Mesendoderm (in vitro differentiated cells): ENCODE measurements at regions not wholly inside any gene's neighbourhood (a gene's known extent, or its start where the extent isn't known, plus 50 kb on each side); places are given as distances from the start of the nearest gene placed in this dataset.

ENCODE experiments used
- DNase-seq: peaks from one replicate; pipeline ENCODE4 v3.0.0; 2013
- H2AK5ac ChIP-seq: 2 replicates; pipeline ENCODE4 v1.6.1; 2013; ENCODE audit warnings: low read length, inconsistent platforms
- H2BK120ac ChIP-seq: 2 replicates; pipeline ENCODE4 v1.6.1; 2013; ENCODE audit warnings: low read depth, mild to moderate bottlenecking, low read length, moderate library complexity, mixed read lengths
- H2BK15ac ChIP-seq: replicated peaks from 2 replicates; pipeline ENCODE4 v1.6.1; 2013; ENCODE audit warnings: low read depth, mild to moderate bottlenecking, moderate library complexity
- H2BK5ac ChIP-seq: 2 replicates; pipeline ENCODE4 v1.6.1; 2013; ENCODE audit warnings: low read length, inconsistent platforms
- H3K18ac ChIP-seq: 2 replicates; pipeline ENCODE4 v1.6.1; 2013; ENCODE audit warnings: mild to moderate bottlenecking, low read length, mixed read lengths
- H3K23ac ChIP-seq: one replicate; pipeline ENCODE4 v1.6.1; 2013; ENCODE audit warnings: low read length
- H3K27ac ChIP-seq: 2 replicates; pipeline ENCODE4 v1.5.1; 2013; ENCODE audit warnings: low read depth, mild to moderate bottlenecking, inconsistent platforms, low read length, moderate library complexity
- H3K27me3 ChIP-seq: 2 replicates; pipeline ENCODE4 v1.6.1; 2013; ENCODE audit warnings: low read length, control low read depth, mild to moderate bottlenecking, inconsistent platforms; ENCODE audit not compliant: insufficient read depth, poor library complexity
- H3K36me3 ChIP-seq: 2 replicates; pipeline ENCODE4 v1.6.1; 2013; ENCODE audit warnings: low read length, inconsistent platforms; ENCODE audit not compliant: control insufficient read depth, insufficient read depth
- H3K4ac ChIP-seq: one replicate; pipeline ENCODE4 v1.6.1; 2013; ENCODE audit warnings: low read depth, mild to moderate bottlenecking, low read length, moderate library complexity
- H3K4me1 ChIP-seq: 2 replicates; pipeline ENCODE4 v1.6.1; 2013; ENCODE audit warnings: low read depth, low read length, inconsistent platforms; ENCODE audit not compliant: control insufficient read depth
- H3K4me2 ChIP-seq: 2 replicates; pipeline ENCODE4 v1.6.1; 2013; ENCODE audit warnings: low read length
- H3K4me3 ChIP-seq: 2 replicates; pipeline ENCODE4 v1.5.1; 2013; ENCODE audit warnings: mild to moderate bottlenecking, low read length
- H3K56ac ChIP-seq: one replicate; pipeline ENCODE4 v1.6.1; 2013; ENCODE audit warnings: low read length
- H3K79me1 ChIP-seq: 2 replicates; pipeline ENCODE4 v1.6.1; 2013; ENCODE audit warnings: low read length, inconsistent platforms
- H3K79me2 ChIP-seq: 2 replicates; pipeline ENCODE4 v1.6.1; 2013; ENCODE audit warnings: mild to moderate bottlenecking, low read length; ENCODE audit not compliant: control insufficient read depth, insufficient read depth
- H3K9ac ChIP-seq: 2 replicates; pipeline ENCODE4 v1.6.1; 2013; ENCODE audit warnings: low read length, inconsistent platforms
- H4K5ac ChIP-seq: one replicate; pipeline ENCODE4 v1.6.1; 2013; ENCODE audit warnings: low read length
- H4K8ac ChIP-seq: one replicate; pipeline ENCODE4 v1.6.1; 2013; ENCODE audit warnings: low read depth, mild to moderate bottlenecking, control low read depth, low read length, moderate library complexity
- WGBS: extraction: QIAGEN DNeasy Blood & Tissue Kit; methylation state at CpG from one replicate; pipeline ENCODE4 v1.1.7; 2013; ENCODE audit warnings: low lambda C conversion rate, missing lambda C conversion rate; ENCODE audit not compliant: insufficient coverage; ENCODE audit errors: extremely low coverage; 5-methylcytosine and 5-hydroxymethylcytosine counted together

- WGBS, result no CpG with 5 or more reads among the region's 2 CpGs
- no peak overlapping the region for H2BK5ac ChIP-seq
- H3K4me3 ChIP-seq, result no peak overlapping the region
- no peak overlapping the region for H4K5ac ChIP-seq
- no peak overlapping the region for H3K18ac ChIP-seq
- no peak overlapping the region for H3K23ac ChIP-seq
- H3K56ac ChIP-seq, result no peak overlapping the region
- no peak for DNase-seq
- no peaks in the 10 kb centered on the region for H3K4me1 ChIP-seq
- H3K4me2 ChIP-seq, result no peak overlapping the region
- no peaks in the 10 kb centered on the region for H3K79me2 ChIP-seq
- H2AK5ac ChIP-seq, result no peak overlapping the region
- H2BK15ac ChIP-seq, result no peak overlapping the region
- H3K36me3 ChIP-seq, result no peaks in the 10 kb centered on the region
- H3K27me3 ChIP-seq, result no peaks in the 10 kb centered on the region
- H3K79me1 ChIP-seq, result no peaks in the 10 kb centered on the region
- H3K4ac ChIP-seq, result no peak overlapping the region
- H3K9ac ChIP-seq, result no peak overlapping the region
- H2BK120ac ChIP-seq, result no peak overlapping the region
- H3K27ac ChIP-seq, result no peak overlapping the region
- H4K8ac ChIP-seq, result no peak overlapping the region
Observed at GRCh38 chr3:145882436-145882835, 278.5 kb downstream of the PLOD2 start.

- Histone ChIP-seq H3K23ac (no peak overlapping the region), H3K27ac (peak overlapping the region; percentile 52), H3K4ac (no peak overlapping the region), H4K8ac (no peak overlapping the region), H3K18ac (no peak overlapping the region), H3K27me3 (no peaks in the 10 kb centered on the region), H2AK5ac (no peak overlapping the region), H3K36me3 (no peaks in the 10 kb centered on the region), H3K4me2 (no peak overlapping the region), H3K79me1 (no peaks in the 10 kb centered on the region), H3K79me2 (no peaks in the 10 kb centered on the region), H4K5ac (no peak overlapping the region), H3K4me3 (no peak overlapping the region), H3K56ac (no peak overlapping the region), H2BK5ac (no peak overlapping the region), H2BK15ac (no peak overlapping the region), H3K4me1 (no peaks in the 10 kb centered on the region), H2BK120ac (no peak overlapping the region), H3K9ac (no peak overlapping the region)
- WGBS, result no CpG with 5 or more reads among the region's 2 CpGs
- peak; percentile 85 for DNase-seq
Observed at GRCh38 chr3:145889730-145890129, 271.3 kb downstream of the PLOD2 start.

- Histone ChIP-seq H3K27ac (no peak overlapping the region), H3K36me3 (no peaks in the 10 kb centered on the region), H3K4me3 (no peak overlapping the region), H2BK5ac (no peak overlapping the region), H2AK5ac (no peak overlapping the region), H4K5ac (no peak overlapping the region), H3K18ac (no peak overlapping the region), H3K79me2 (no peaks in the 10 kb centered on the region), H4K8ac (no peak overlapping the region), H2BK120ac (no peak overlapping the region), H3K4me1 (no peaks in the 10 kb centered on the region), H3K9ac (no peak overlapping the region), H2BK15ac (no peak overlapping the region), H3K56ac (no peak overlapping the region), H3K79me1 (no peaks in the 10 kb centered on the region), H3K4me2 (no peak overlapping the region), H3K27me3 (no peaks in the 10 kb centered on the region), H3K23ac (no peak overlapping the region), H3K4ac (no peak overlapping the region)
- WGBS, result no CpG with 5 or more reads among the region's 3 CpGs
- no peak for DNase-seq
Observed at GRCh38 chr3:145892869-145893268, 268.1 kb downstream of the PLOD2 start.

GRCh38 chr3:145893331-145893730 is 267.7 kb downstream of the PLOD2 start:
- Histone ChIP-seq H3K4ac (no peak overlapping the region), H4K8ac (no peak overlapping the region), H3K27ac (no peak overlapping the region), H3K27me3 (no peaks in the 10 kb centered on the region), H3K4me2 (no peak overlapping the region), H2BK120ac (no peak overlapping the region), H2BK5ac (no peak overlapping the region), H2BK15ac (no peak overlapping the region), H3K18ac (no peak overlapping the region), H2AK5ac (no peak overlapping the region), H4K5ac (no peak overlapping the region), H3K56ac (no peak overlapping the region), H3K79me2 (no peaks in the 10 kb centered on the region), H3K9ac (no peak overlapping the region), H3K4me3 (no peak overlapping the region), H3K79me1 (no peaks in the 10 kb centered on the region), H3K23ac (no peak overlapping the region), H3K36me3 (no peaks in the 10 kb centered on the region), H3K4me1 (no peaks in the 10 kb centered on the region)
- DNase-seq, result no peak
- WGBS, result no CpG with 5 or more reads among the region's 2 CpGs

- no peak overlapping the region for H2BK15ac ChIP-seq
- H3K79me1 ChIP-seq, result no peaks in the 10 kb centered on the region
- no peak overlapping the region for H2BK120ac ChIP-seq
- no peaks in the 10 kb centered on the region for H3K36me3 ChIP-seq
- no peak overlapping the region for H2BK5ac ChIP-seq
- H3K18ac ChIP-seq, result no peak overlapping the region
- H3K4ac ChIP-seq, result no peak overlapping the region
- H3K27me3 ChIP-seq, result no peaks in the 10 kb centered on the region
- no peak overlapping the region for H3K9ac ChIP-seq
- no peak overlapping the region for H3K4me3 ChIP-seq
- no CpG with 5 or more reads among the region's 3 CpGs for WGBS
- no peak overlapping the region for H2AK5ac ChIP-seq
- no peak overlapping the region for H3K56ac ChIP-seq
- peak; percentile 8 for DNase-seq
- no peaks in the 10 kb centered on the region for H3K4me1 ChIP-seq
- no peaks in the 10 kb centered on the region for H3K79me2 ChIP-seq
- no peak overlapping the region for H4K8ac ChIP-seq
- H3K23ac ChIP-seq, result no peak overlapping the region
- H3K4me2 ChIP-seq, result no peak overlapping the region
- H4K5ac ChIP-seq, result no peak overlapping the region
- no peak overlapping the region for H3K27ac ChIP-seq
Observed at GRCh38 chr3:145898487-145898886, 262.5 kb downstream of the PLOD2 start.

GRCh38 chr3:145899241-145899640 is 261.7 kb downstream of the PLOD2 start:
- H3K23ac ChIP-seq, result no peak overlapping the region
- no peak overlapping the region for H3K27ac ChIP-seq
- H2BK15ac ChIP-seq, result no peak overlapping the region
- no peak overlapping the region for H2AK5ac ChIP-seq
- no peak for DNase-seq
- H3K79me1 ChIP-seq, result no peaks in the 10 kb centered on the region
- H3K4ac ChIP-seq, result no peak overlapping the region
- no peaks in the 10 kb centered on the region for H3K36me3 ChIP-seq
- no peak overlapping the region for H2BK5ac ChIP-seq
- H3K9ac ChIP-seq, result no peak overlapping the region
- no peak overlapping the region for H3K56ac ChIP-seq
- H3K27me3 ChIP-seq, result no peaks in the 10 kb centered on the region
- no peak overlapping the region for H4K8ac ChIP-seq
- no peak overlapping the region for H3K4me2 ChIP-seq
- H2BK120ac ChIP-seq, result no peak overlapping the region
- no CpG with 5 or more reads among the region's 4 CpGs for WGBS
- H3K18ac ChIP-seq, result no peak overlapping the region
- H4K5ac ChIP-seq, result no peak overlapping the region
- H3K4me3 ChIP-seq, result no peak overlapping the region
- no peaks in the 10 kb centered on the region for H3K79me2 ChIP-seq
- no peaks in the 10 kb centered on the region for H3K4me1 ChIP-seq
